ENCODE measurements at regions not wholly inside any gene's neighbourhood (a gene's known extent, or its start where the extent isn't known, plus 50 kb on each side); places are given as distances from the start of the nearest gene placed in this dataset.
"Not testable (repeated sequence)": the region's sequence is repeated elsewhere in the genome, so short reads cannot be mapped to it uniquely, and the experiment has no call there.

DNA sequence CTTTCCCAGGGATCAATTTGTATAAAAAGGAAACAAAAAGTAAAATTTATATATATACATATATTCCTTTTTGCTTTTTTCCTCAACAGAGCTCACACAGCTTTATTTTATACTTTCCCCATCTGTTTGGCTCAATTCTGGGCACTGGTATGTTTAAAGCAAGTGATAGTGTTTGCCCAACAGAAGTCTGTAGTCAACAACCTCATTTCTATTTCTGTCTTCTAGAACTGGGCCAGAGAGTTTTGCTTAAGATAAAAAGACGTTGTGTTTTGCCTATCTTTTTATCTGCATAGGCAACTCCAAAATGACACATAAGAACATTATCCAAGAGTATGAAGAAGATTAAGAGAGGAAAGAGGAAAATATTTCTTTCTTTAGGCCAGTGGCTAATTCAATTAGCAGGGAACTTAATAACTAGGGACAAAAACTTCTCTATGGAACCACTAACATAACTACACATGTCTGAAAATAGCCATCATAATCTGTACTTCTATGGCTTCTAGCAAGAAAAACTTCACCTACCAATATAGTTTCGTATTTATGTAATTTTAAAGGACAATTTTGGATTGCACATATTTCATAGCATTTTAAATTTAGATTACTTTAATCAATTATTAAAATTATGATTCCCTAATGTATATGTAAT lies 1300.5 kb downstream of the ARAP2 start:
- no peak overlapping the region for H3K9ac ChIP-seq (ENCODE audit: insufficient read length, low read depth)
- H3K4me1 ChIP-seq (ENCODE audit: insufficient read depth, insufficient read length), result no peaks in the 10 kb centered on the region
- H3K27me3 ChIP-seq (ENCODE audit: insufficient read depth, insufficient read length), result no peaks in the 10 kb centered on the region
- no peaks in the 10 kb centered on the region for H3K9me3 ChIP-seq (ENCODE audit: insufficient read depth, low read length)
- H3K36me3 ChIP-seq (ENCODE audit: insufficient read depth, insufficient read length, low read length), result no peaks in the 10 kb centered on the region
- TF ChIP-seq YY1 (IDR thresholded peaks at IDR 0.05; ENCODE audit: insufficient read depth, insufficient read length) (no peak), ZNF274 (IDR thresholded peaks at IDR 0.05; ENCODE audit: low read depth, low read length) (no peak), SUZ12 (IDR thresholded peaks at IDR 0.05; ENCODE audit: extremely low read depth, insufficient read depth, insufficient read length) (no peak)
- DNase-seq (ENCODE audit: low read depth, low spot score), result no peak
- H3K4me3 ChIP-seq (ENCODE audit: insufficient read length, low read depth), result no peak overlapping the region

DNA sequence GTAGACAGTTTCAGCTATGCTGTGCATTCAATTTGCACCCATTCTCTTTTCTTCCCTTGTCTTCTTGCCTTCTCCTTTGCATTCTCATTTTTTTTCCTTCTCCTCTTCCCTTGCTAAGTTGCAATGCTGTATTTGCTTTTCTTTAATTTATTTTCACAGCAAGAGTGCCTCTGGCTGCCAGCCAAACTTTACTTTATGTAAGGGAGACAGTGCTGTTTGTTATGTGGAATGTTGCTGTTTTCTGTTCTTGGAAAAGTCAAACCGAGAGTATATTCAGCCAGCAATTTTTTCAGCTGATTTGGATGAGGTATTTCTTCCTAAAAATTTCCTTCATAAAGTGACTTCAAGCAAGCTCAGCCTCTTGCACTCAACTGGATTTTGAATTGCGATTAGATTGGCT lies 1293.4 kb downstream of the ARAP2 start:
- DNase-seq (ENCODE audit: low read depth, low spot score), result no peak
- TF ChIP-seq YY1 (IDR thresholded peaks at IDR 0.05; ENCODE audit: insufficient read depth, insufficient read length), result no peak
- TF ChIP-seq ZNF274 (IDR thresholded peaks at IDR 0.05; ENCODE audit: low read depth, low read length), result no peak
- no peak for TF ChIP-seq SUZ12 (IDR thresholded peaks at IDR 0.05; ENCODE audit: extremely low read depth, insufficient read depth, insufficient read length)
- H3K4me3 ChIP-seq (ENCODE audit: insufficient read length, low read depth), result no peak overlapping the region
- no peaks in the 10 kb centered on the region for H3K9me3 ChIP-seq (ENCODE audit: insufficient read depth, low read length)
- H3K36me3 ChIP-seq (ENCODE audit: insufficient read depth, insufficient read length, low read length), result no peaks in the 10 kb centered on the region
- H3K4me1 ChIP-seq (ENCODE audit: insufficient read depth, insufficient read length), result no peaks in the 10 kb centered on the region
- H3K9ac ChIP-seq (ENCODE audit: insufficient read length, low read depth), result no peak overlapping the region
- no peaks in the 10 kb centered on the region for H3K27me3 ChIP-seq (ENCODE audit: insufficient read depth, insufficient read length)

DNA sequence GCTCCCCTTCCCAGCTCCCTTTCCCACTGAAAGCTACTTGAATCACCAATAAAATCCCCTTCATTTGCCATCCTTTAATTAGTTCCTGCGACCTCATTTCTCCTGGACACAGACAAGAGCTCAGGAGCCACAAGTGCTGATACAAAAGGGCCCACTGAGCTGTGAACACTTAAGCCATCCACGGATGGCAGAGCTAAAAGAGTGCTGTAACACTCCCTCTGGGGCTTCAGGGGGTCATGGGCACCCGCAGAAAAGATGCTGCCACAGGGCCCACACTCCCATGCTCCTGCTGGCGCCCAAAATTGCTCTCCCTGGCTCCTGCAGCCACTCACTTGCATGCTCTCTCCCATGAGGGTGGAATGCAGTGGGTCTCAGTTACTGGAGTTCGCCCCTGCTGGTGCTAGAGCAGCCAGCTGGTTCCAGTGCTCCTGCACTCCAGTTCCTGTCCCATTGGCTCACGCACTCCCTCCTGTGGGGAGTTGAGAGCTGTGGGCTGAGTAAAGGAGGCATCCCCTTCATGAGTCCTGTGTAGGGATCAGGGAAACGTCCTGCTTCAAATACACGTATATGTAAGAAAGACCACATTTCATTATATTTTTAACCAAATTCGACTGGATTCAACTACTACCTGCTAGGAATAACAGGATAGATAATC lies 1291.0 kb downstream of the ARAP2 start:
- H3K9me3 ChIP-seq (ENCODE audit: insufficient read depth, low read length), result no peaks in the 10 kb centered on the region
- no peak overlapping the region for H3K9ac ChIP-seq (ENCODE audit: insufficient read length, low read depth)
- H3K4me1 ChIP-seq (ENCODE audit: insufficient read depth, insufficient read length), result no peaks in the 10 kb centered on the region
- DNase-seq (ENCODE audit: low read depth, low spot score), result no peak
- H3K36me3 ChIP-seq (ENCODE audit: insufficient read depth, insufficient read length, low read length), result no peaks in the 10 kb centered on the region
- no peaks in the 10 kb centered on the region for H3K27me3 ChIP-seq (ENCODE audit: insufficient read depth, insufficient read length)
- TF ChIP-seq SUZ12 (IDR thresholded peaks at IDR 0.05; ENCODE audit: extremely low read depth, insufficient read depth, insufficient read length) (no peak), ZNF274 (IDR thresholded peaks at IDR 0.05; ENCODE audit: low read depth, low read length) (no peak), YY1 (IDR thresholded peaks at IDR 0.05; ENCODE audit: insufficient read depth, insufficient read length) (no peak)
- no peak overlapping the region for H3K4me3 ChIP-seq (ENCODE audit: insufficient read length, low read depth)

DNA sequence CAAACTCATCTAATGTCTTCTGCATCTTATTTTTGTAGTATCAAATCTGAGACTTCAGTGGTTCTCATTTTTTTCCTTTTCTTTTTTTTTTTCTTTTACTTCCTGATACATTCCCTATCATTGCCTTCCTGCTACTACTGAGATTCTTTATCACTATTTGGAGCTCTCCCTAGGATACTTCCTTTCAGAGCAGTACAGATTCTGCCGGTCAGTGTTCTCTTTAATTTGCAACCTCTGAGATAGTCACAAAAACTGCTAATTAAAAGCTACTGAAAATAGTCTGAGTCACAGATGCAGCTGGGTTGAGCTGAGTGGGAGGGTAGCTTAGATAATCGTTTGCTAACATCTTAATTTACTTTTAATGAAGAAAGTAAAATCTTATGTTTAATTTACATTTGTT lies 1279.7 kb downstream of the ARAP2 start:
- Histone ChIP-seq H3K9me3 (ENCODE audit: insufficient read depth, low read length) (no peaks in the 10 kb centered on the region), H3K9ac (ENCODE audit: insufficient read length, low read depth) (no peak overlapping the region), H3K27me3 (ENCODE audit: insufficient read depth, insufficient read length) (no peaks in the 10 kb centered on the region), H3K4me3 (ENCODE audit: insufficient read length, low read depth) (no peak overlapping the region), H3K4me1 (ENCODE audit: insufficient read depth, insufficient read length) (no peaks in the 10 kb centered on the region), H3K36me3 (ENCODE audit: insufficient read depth, insufficient read length, low read length) (no peaks in the 10 kb centered on the region)
- no peak for TF ChIP-seq SUZ12 (IDR thresholded peaks at IDR 0.05; ENCODE audit: extremely low read depth, insufficient read depth, insufficient read length)
- no peak for TF ChIP-seq ZNF274 (IDR thresholded peaks at IDR 0.05; ENCODE audit: low read depth, low read length)
- TF ChIP-seq YY1 (IDR thresholded peaks at IDR 0.05; ENCODE audit: insufficient read depth, insufficient read length), result no peak
- DNase-seq (ENCODE audit: low read depth, low spot score), result no peak

DNA sequence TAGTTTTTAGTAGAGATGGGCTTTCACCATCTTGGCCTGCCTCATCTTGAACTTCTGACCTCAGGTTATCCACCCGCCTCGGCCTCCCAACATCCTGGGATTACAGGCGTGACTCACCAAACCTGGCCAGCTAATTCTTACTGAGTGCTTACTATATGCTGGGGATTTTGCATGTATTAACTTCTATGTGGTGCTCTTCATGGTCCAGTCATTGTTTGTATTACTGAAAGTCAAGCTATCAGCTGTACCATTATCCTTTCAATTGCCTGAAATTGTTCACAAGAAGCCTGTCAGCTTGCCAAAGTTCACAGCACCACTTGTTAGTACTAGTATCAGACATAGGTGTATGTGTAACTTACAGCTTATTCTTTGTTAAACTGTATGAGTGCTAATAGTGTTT lies 1272.1 kb downstream of the ARAP2 start:
- no peak for TF ChIP-seq SUZ12 (IDR thresholded peaks at IDR 0.05; ENCODE audit: extremely low read depth, insufficient read depth, insufficient read length)
- TF ChIP-seq ZNF274 (IDR thresholded peaks at IDR 0.05; ENCODE audit: low read depth, low read length), result no peak
- TF ChIP-seq YY1 (IDR thresholded peaks at IDR 0.05; ENCODE audit: insufficient read depth, insufficient read length), result no peak
- H3K36me3 ChIP-seq (ENCODE audit: insufficient read depth, insufficient read length, low read length), result no peaks in the 10 kb centered on the region
- H3K9me3 ChIP-seq (ENCODE audit: insufficient read depth, low read length), result no peaks in the 10 kb centered on the region
- no peak for DNase-seq (ENCODE audit: low read depth, low spot score)
- no peak overlapping the region for H3K9ac ChIP-seq (ENCODE audit: insufficient read length, low read depth)
- H3K4me3 ChIP-seq (ENCODE audit: insufficient read length, low read depth), result no peak overlapping the region
- H3K4me1 ChIP-seq (ENCODE audit: insufficient read depth, insufficient read length), result no peaks in the 10 kb centered on the region
- no peaks in the 10 kb centered on the region for H3K27me3 ChIP-seq (ENCODE audit: insufficient read depth, insufficient read length)

DNA sequence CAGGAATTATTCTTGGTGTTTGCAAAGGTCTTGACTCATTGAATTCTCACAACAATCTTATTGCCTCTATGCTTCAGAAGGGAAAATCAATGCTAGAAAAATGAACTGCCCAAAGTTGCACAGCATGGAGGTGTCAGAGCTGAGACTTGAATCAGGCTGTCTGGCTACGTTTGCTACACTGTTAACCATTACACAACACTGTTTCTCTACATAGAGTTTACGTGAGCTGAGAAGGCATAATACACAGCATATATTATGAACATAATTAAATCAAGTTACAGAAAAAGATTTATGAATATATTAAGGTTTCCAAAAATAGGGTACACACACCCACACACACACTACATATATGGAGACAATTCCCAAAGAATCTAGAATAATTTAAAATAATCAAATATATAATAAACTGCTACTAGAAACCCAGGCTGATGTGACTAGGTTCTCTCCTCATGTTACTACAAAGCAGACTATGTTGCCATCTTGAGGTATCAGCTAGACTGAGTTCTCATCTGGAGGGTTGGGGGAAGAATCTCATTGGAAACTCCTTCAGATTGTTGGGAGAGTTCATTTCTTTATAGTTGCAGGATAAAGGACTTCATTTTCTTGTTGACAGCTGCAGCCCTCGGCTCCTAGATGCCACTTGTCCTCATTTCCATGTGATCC lies 1270.5 kb downstream of the ARAP2 start:
- TF ChIP-seq YY1 (IDR thresholded peaks at IDR 0.05; ENCODE audit: insufficient read depth, insufficient read length) (no peak), ZNF274 (IDR thresholded peaks at IDR 0.05; ENCODE audit: low read depth, low read length) (no peak), SUZ12 (IDR thresholded peaks at IDR 0.05; ENCODE audit: extremely low read depth, insufficient read depth, insufficient read length) (no peak)
- no peak for DNase-seq (ENCODE audit: low read depth, low spot score)
- H3K4me3 ChIP-seq (ENCODE audit: insufficient read length, low read depth), result no peak overlapping the region
- H3K4me1 ChIP-seq (ENCODE audit: insufficient read depth, insufficient read length), result no peaks in the 10 kb centered on the region
- H3K36me3 ChIP-seq (ENCODE audit: insufficient read depth, insufficient read length, low read length), result no peaks in the 10 kb centered on the region
- H3K9ac ChIP-seq (ENCODE audit: insufficient read length, low read depth), result no peak overlapping the region
- H3K9me3 ChIP-seq (ENCODE audit: insufficient read depth, low read length), result no peaks in the 10 kb centered on the region
- no peaks in the 10 kb centered on the region for H3K27me3 ChIP-seq (ENCODE audit: insufficient read depth, insufficient read length)

DNA sequence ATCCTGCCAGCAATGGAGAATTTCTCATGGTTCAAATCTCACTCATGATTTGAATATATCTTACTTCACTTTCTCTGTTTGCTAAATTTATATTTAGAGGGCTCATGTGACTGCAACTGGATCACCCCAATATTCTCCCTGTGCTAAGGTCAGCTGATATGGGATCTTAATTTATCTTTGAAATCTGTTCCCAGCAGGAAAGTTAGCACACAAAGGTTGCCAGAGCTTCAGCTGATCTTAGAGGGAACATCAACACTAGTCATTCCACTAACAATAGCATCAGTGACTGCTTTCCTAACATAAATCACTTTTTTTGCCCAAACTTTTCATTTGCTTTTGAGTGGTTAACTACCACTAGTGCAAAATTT lies 1270.0 kb downstream of the ARAP2 start:
- H3K27me3 ChIP-seq (ENCODE audit: insufficient read depth, insufficient read length), result no peaks in the 10 kb centered on the region
- H3K9ac ChIP-seq (ENCODE audit: insufficient read length, low read depth), result no peak overlapping the region
- TF ChIP-seq YY1 (IDR thresholded peaks at IDR 0.05; ENCODE audit: insufficient read depth, insufficient read length), result no peak
- no peak overlapping the region for H3K4me3 ChIP-seq (ENCODE audit: insufficient read length, low read depth)
- no peak for DNase-seq (ENCODE audit: low read depth, low spot score)
- no peaks in the 10 kb centered on the region for H3K36me3 ChIP-seq (ENCODE audit: insufficient read depth, insufficient read length, low read length)
- no peaks in the 10 kb centered on the region for H3K4me1 ChIP-seq (ENCODE audit: insufficient read depth, insufficient read length)
- H3K9me3 ChIP-seq (ENCODE audit: insufficient read depth, low read length), result no peaks in the 10 kb centered on the region

DNA sequence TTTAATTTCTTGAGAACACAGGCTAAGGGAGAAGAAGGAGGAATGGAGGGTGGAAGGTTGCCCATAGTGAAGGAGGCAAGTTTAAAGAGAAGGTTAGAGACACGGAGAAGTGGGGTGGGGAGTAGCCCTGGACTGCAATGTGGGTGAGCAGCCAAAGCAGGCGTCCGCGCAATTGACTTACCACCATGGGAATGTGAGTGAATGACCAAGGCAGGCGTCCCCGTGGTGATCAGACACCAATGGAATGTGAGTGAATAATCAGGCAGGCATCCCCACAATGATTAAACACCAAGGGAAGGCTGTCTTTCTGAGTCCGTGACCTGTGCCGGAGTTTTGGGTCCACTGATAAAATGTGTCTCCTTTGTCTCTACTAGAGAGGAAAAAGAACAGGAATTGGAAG lies 1223.1 kb downstream of the ARAP2 start:
- not testable (repeated sequence) for H3K9me3 ChIP-seq (ENCODE audit: insufficient read depth, low read length); DNase-seq (ENCODE audit: low read depth, low spot score)

More for the DNA sequence above, 1223.1 kb downstream of the ARAP2 start:
- not testable (repeated sequence) for H3K9ac ChIP-seq (ENCODE audit: insufficient read length, low read depth); H3K27me3 ChIP-seq (ENCODE audit: insufficient read depth, insufficient read length); H3K36me3 ChIP-seq (ENCODE audit: insufficient read depth, insufficient read length, low read length); H3K4me3 ChIP-seq (ENCODE audit: insufficient read length, low read depth); H3K4me1 ChIP-seq (ENCODE audit: insufficient read depth, insufficient read length)

All from NT2/D1 (cell line).